ENCODE measurements at regions not wholly inside any gene's neighbourhood (a gene's known extent, or its start where the extent isn't known, plus 50 kb on each side); places are given as distances from the start of the nearest gene placed in this dataset.

DNA sequence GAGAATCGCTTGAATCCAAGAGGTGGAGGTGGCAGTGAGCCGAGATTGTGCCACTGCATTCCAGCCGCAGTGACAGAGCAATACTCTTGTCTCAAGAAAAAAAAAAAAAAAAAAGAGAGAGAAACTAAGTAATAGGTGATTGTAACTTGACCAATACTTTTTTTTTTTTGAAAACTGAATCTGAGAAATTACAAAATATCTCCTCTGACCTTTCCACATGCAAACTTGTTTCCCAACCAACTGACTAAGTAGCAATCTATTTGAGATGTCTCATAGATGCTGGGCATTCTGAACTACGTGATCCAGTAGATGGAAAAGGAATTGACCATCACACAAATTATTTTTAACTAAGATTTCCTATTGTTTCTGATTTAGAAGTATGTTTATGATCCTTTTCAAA, 407.3 kb upstream of the CHORDC1 start:
- TF ChIP-seq FOXP2 (optimal IDR thresholded peaks at IDR 0.05; ENCODE audit: borderline replicate concordance, extremely low read depth, extremely low read length, insufficient read depth) (no peak), TAF1 (IDR thresholded peaks at IDR 0.05; ENCODE audit: borderline replicate concordance, insufficient read depth, low read length) (no peak), SIN3A (IDR thresholded peaks at IDR 0.05; ENCODE audit: borderline replicate concordance, insufficient read depth, low read length) (no peak), POLR2AphosphoS5 (IDR thresholded peaks at IDR 0.05; ENCODE audit: low read depth, low read length) (no peak)
- TF ChIP-seq, protein P1, sequence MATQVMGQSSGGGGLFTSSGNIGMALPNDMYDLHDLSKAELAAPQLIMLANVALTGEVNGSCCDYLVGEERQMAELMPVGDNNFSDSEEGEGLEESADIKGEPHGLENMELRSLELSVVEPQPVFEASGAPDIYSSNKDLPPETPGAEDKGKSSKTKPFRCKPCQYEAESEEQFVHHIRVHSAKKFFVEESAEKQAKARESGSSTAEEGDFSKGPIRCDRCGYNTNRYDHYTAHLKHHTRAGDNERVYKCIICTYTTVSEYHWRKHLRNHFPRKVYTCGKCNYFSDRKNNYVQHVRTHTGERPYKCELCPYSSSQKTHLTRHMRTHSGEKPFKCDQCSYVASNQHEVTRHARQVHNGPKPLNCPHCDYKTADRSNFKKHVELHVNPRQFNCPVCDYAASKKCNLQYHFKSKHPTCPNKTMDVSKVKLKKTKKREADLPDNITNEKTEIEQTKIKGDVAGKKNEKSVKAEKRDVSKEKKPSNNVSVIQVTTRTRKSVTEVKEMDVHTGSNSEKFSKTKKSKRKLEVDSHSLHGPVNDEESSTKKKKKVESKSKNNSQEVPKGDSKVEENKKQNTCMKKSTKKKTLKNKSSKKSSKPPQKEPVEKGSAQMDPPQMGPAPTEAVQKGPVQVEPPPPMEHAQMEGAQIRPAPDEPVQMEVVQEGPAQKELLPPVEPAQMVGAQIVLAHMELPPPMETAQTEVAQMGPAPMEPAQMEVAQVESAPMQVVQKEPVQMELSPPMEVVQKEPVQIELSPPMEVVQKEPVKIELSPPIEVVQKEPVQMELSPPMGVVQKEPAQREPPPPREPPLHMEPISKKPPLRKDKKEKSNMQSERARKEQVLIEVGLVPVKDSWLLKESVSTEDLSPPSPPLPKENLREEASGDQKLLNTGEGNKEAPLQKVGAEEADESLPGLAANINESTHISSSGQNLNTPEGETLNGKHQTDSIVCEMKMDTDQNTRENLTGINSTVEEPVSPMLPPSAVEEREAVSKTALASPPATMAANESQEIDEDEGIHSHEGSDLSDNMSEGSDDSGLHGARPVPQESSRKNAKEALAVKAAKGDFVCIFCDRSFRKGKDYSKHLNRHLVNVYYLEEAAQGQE (IDR thresholded peaks at IDR 0.05; ENCODE audit: insufficient read depth in 1 of 2, low read depth in 2 of 2, low read length in 2 of 2), result no peak
